Kasumi-1 (cell line): ENCODE measurements at regions not wholly inside any gene's neighbourhood (a gene's known extent, or its start where the extent isn't known, plus 50 kb on each side); places are given as distances from the start of the nearest gene placed in this dataset.

Experiments used
- DNase-seq, 2 experiments: peaks; one replicate each; lab custom pipeline; 2025; lab: John Stamatoyannopoulos, UW

- DNase-seq = no peak
Measured at GRCh38 chr15:62697636-62698035, 344.9 kb upstream of the TPM1 start.

- no peak for DNase-seq
Measured at GRCh38 chr15:62698646-62699045, 343.9 kb upstream of the TPM1 start.

GRCh38 chr15:62706317-62706716 is 336.2 kb upstream of the TPM1 start:
- DNase-seq = no peak

GRCh38 chr15:62708470-62708869 is 334.1 kb upstream of the TPM1 start:
- no peak for DNase-seq

- DNase-seq = no peak
Measured at GRCh38 chr15:62709261-62709660, 333.3 kb upstream of the TPM1 start.

- DNase-seq = no peak
Measured at GRCh38 chr15:62711691-62712454, 330.7 kb upstream of the TPM1 start.

- DNase-seq = no peak
Measured at GRCh38 chr15:62712455-62712839, 330.1 kb upstream of the TPM1 start.

- DNase-seq = no peak
Measured at GRCh38 chr15:62715946-62716345, 326.6 kb upstream of the TPM1 start.

- no peak for DNase-seq
Measured at GRCh38 chr15:62717496-62717895, 325.1 kb upstream of the TPM1 start.

GRCh38 chr15:62719316-62719715 is 323.2 kb upstream of the TPM1 start:
- no peak for DNase-seq

- DNase-seq = no peak
Measured at GRCh38 chr15:62722237-62722636, 320.3 kb upstream of the TPM1 start.

GRCh38 chr15:62726461-62726860 is 316.1 kb upstream of the TPM1 start:
- DNase-seq = no peak

- no peak for DNase-seq
Measured at GRCh38 chr15:62727501-62727900, 315.0 kb upstream of the TPM1 start.

GRCh38 chr15:62730825-62731224 is 311.7 kb upstream of the TPM1 start:
- no peak for DNase-seq

- DNase-seq = no peak
Measured at GRCh38 chr15:62732078-62732477, 310.5 kb upstream of the TPM1 start.

GRCh38 chr15:62734706-62735105 is 307.8 kb upstream of the TPM1 start:
- DNase-seq = no peak

GRCh38 chr15:62736756-62737155 is 305.8 kb upstream of the TPM1 start:
- no peak for DNase-seq

- DNase-seq = no peak
Measured at GRCh38 chr15:62737551-62737950, 305.0 kb upstream of the TPM1 start.

GRCh38 chr15:62739082-62739481 is 303.5 kb upstream of the TPM1 start:
- DNase-seq = no peak

GRCh38 chr15:62739507-62739906 is 303.0 kb upstream of the TPM1 start:
- DNase-seq = no peak

GRCh38 chr15:62740141-62741004 is 302.2 kb upstream of the TPM1 start:
- DNase-seq = no peak

GRCh38 chr15:62741106-62741505 is 301.4 kb upstream of the TPM1 start:
- no peak for DNase-seq

GRCh38 chr15:62742409-62743171 is 300.0 kb upstream of the TPM1 start:
- peak; percentile 49 to 68 for DNase-seq
